ENCODE measurements at regions not wholly inside any gene's neighbourhood (a gene's known extent, or its start where the extent isn't known, plus 50 kb on each side); places are given as distances from the start of the nearest gene placed in this dataset.
"Not testable (repeated sequence)": the region's sequence is repeated elsewhere in the genome, so short reads cannot be mapped to it uniquely, and the experiment has no call there.

GRCh38 chr6:60335124-60335523 lies 1950.9 kb downstream of the KHDRBS2 start:
- BruUV-seq (replicated peaks); H3K4me3 ChIP-seq; ATAC-seq; DNase-seq (ENCODE audit: extremely low read depth in 1 of 4, low spot score in 3 of 4); H3K9ac ChIP-seq (ENCODE audit: insufficient read depth in 1 of 2, low read depth in 2 of 2, low read length in 2 of 2); H3K79me2 ChIP-seq (ENCODE audit: control insufficient read depth, insufficient read depth, low read length); POLR2A ChIA-PET; H3K9me3 ChIP-seq (replicated peaks; ENCODE audit: control insufficient read depth, insufficient read depth, low read depth, low read length); H3K4me2 ChIP-seq (ENCODE audit: insufficient read depth, low read length); in situ Hi-C loops (cut with MboI); H4K20me1 ChIP-seq (replicated peaks; ENCODE audit: control insufficient read depth, insufficient read depth, low read length); H3K4me1 ChIP-seq (replicated peaks in 1 of 2; ENCODE audit: control insufficient read depth in 2 of 2, insufficient read depth in 2 of 2, low read length in 2 of 2); H2AFZ ChIP-seq (ENCODE audit: low read depth, low read length); H3K9me1 ChIP-seq (ENCODE audit: control insufficient read depth, insufficient read depth, low read length); H3K27ac ChIP-seq (ENCODE audit: extremely low read depth, low read depth, low read length); H3K36me3 ChIP-seq (ENCODE audit: control insufficient read depth, insufficient read depth, low read length); CTCF ChIA-PET (ENCODE audit: low intra/inter-chr PET ratio); FAIRE-seq; H3K27me3 ChIP-seq (ENCODE audit: control insufficient read depth in 2 of 2, insufficient read depth in 2 of 2, low read length in 2 of 2); intact Hi-C loops (cut with micrococcal nuclease): not testable (repeated sequence)
- 0% methylated on average over 2 of the region's 2 CpGs for WGBS (ENCODE audit: insufficient coverage, low coverage, missing lambda C conversion rate)

GRCh38 chr6:60333708-60334107 lies 1952.3 kb downstream of the KHDRBS2 start:
- 0 out of 2 replicates have a peak, but pooled peaks have one; percentile 25 for TF ChIP-seq MAFG (tag; conservative IDR thresholded peaks at IDR 0.05)
- 0 out of 2 replicates have a peak, but pooled peaks have one; percentile 26 for TF ChIP-seq MAFK (IDR thresholded peaks at IDR 0.05; ENCODE audit: low read length)
- peak; percentile 18; the same call in 1 of the 2 replicates for TF ChIP-seq C11orf30 (IDR thresholded peaks at IDR 0.05; ENCODE audit: low read depth)
- TF ChIP-seq ZNF316 (IDR thresholded peaks at IDR 0.05), result peak; percentile 20; the same call in 1 of the 2 replicates
- in situ Hi-C loops (cut with MboI); H3K4me3 ChIP-seq; H3K27ac ChIP-seq (ENCODE audit: extremely low read depth, low read depth, low read length); POLR2A ChIA-PET; H4K20me1 ChIP-seq (replicated peaks; ENCODE audit: control insufficient read depth, insufficient read depth, low read length); intact Hi-C loops (cut with micrococcal nuclease); H3K9me1 ChIP-seq (ENCODE audit: control insufficient read depth, insufficient read depth, low read length); H3K36me3 ChIP-seq (ENCODE audit: control insufficient read depth, insufficient read depth, low read length); BruUV-seq (replicated peaks); H3K9ac ChIP-seq (ENCODE audit: insufficient read depth in 1 of 2, low read depth in 2 of 2, low read length in 2 of 2); DNase-seq (ENCODE audit: extremely low read depth in 1 of 4, low spot score in 3 of 4); H3K4me1 ChIP-seq (replicated peaks in 1 of 2; ENCODE audit: control insufficient read depth in 2 of 2, insufficient read depth in 2 of 2, low read length in 2 of 2); H3K9me3 ChIP-seq (replicated peaks; ENCODE audit: control insufficient read depth, insufficient read depth, low read depth, low read length); ATAC-seq; H2AFZ ChIP-seq (ENCODE audit: low read depth, low read length); H3K27me3 ChIP-seq (ENCODE audit: control insufficient read depth in 2 of 2, insufficient read depth in 2 of 2, low read length in 2 of 2); CTCF ChIA-PET (ENCODE audit: low intra/inter-chr PET ratio); H3K4me2 ChIP-seq (ENCODE audit: insufficient read depth, low read length); H3K79me2 ChIP-seq (ENCODE audit: control insufficient read depth, insufficient read depth, low read length); FAIRE-seq: not testable (repeated sequence)
- WGBS (ENCODE audit: insufficient coverage, low coverage, missing lambda C conversion rate), result 0% methylated on average over 3 of the region's 3 CpGs

DNA sequence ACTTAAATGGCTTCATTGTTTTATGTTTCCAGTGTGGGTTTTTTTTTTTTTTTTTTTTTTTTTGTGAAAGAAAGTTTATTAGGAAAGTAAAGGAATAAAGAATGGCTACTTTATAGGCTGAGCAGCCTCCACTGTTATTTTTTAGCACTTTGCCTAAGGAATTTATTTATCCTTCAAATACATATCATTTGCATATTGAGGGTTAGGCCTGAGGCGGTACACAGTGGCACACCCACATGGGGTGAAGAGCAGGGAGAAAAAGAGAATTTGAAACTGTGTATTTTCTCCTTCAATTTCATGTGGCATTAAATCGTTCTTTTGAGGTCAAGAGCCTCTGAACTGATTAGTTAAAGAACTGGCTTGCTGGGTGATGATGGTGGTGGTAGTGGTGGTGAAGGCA lies 1977.1 kb downstream of the KHDRBS2 start:
- H3K9me3 ChIP-seq (replicated peaks; ENCODE audit: control insufficient read depth, insufficient read depth, low read depth, low read length); FAIRE-seq; H3K4me2 ChIP-seq (ENCODE audit: insufficient read depth, low read length); CTCF ChIA-PET (ENCODE audit: low intra/inter-chr PET ratio); H3K9me1 ChIP-seq (ENCODE audit: control insufficient read depth, insufficient read depth, low read length); H3K4me1 ChIP-seq (replicated peaks in 1 of 2; ENCODE audit: control insufficient read depth in 2 of 2, insufficient read depth in 2 of 2, low read length in 2 of 2); ATAC-seq; H3K36me3 ChIP-seq (ENCODE audit: control insufficient read depth, insufficient read depth, low read length); H3K27ac ChIP-seq (ENCODE audit: extremely low read depth, low read depth, low read length); H4K20me1 ChIP-seq (replicated peaks; ENCODE audit: control insufficient read depth, insufficient read depth, low read length); H3K27me3 ChIP-seq (ENCODE audit: control insufficient read depth in 2 of 2, insufficient read depth in 2 of 2, low read length in 2 of 2); POLR2A ChIA-PET; intact Hi-C loops (cut with micrococcal nuclease); H3K4me3 ChIP-seq; in situ Hi-C loops (cut with MboI); BruUV-seq (replicated peaks); H3K79me2 ChIP-seq (ENCODE audit: control insufficient read depth, insufficient read depth, low read length); H3K9ac ChIP-seq (ENCODE audit: insufficient read depth in 1 of 2, low read depth in 2 of 2, low read length in 2 of 2); H2AFZ ChIP-seq (ENCODE audit: low read depth, low read length); DNase-seq (ENCODE audit: extremely low read depth in 1 of 4, low spot score in 3 of 4): not testable (repeated sequence)
- 0% methylated on average over 2 of the region's 2 CpGs for WGBS (ENCODE audit: insufficient coverage, low coverage, missing lambda C conversion rate)

Measured in K562 (cell line).